Testis (tissue), 2 donors: ENCODE measurements at regions not wholly inside any gene's neighbourhood (a gene's known extent, or its start where the extent isn't known, plus 50 kb on each side); places are given as distances from the start of the nearest gene placed in this dataset.

Experiments
- DNase-seq: peaks from one replicate; pipeline ENCODE4 v3.0.0-alpha.2; 2019
- H3K27ac ChIP-seq, 2 donors: fragments of 200-600 bp; sonication (generic); one replicate each; pipeline ENCODE4 v1.5.1; 2019
- H3K27me3 ChIP-seq: fragments of 200-600 bp; sonication (generic); one replicate; pipeline ENCODE4 v1.5.1; 2019
- H3K36me3 ChIP-seq: fragments of 200-600 bp; sonication (generic); one replicate; pipeline ENCODE4 v1.5.1; 2017; ENCODE audit warnings: low read depth; ENCODE audit errors: missing control alignments
- H3K4me1 ChIP-seq: fragments of 200-600 bp; sonication (generic); one replicate; pipeline ENCODE4 v1.5.1; 2019
- H3K4me3 ChIP-seq, 2 donors: fragments of 200-600 bp; sonication (generic); one replicate each; pipeline ENCODE4 v1.5.1; 2017 to 2019
- H3K9me3 ChIP-seq: fragments of 200-600 bp; sonication (generic); one replicate; pipeline ENCODE4 v1.5.1; 2017
- POLR2A ChIP-seq: fragments of 450-650 bp; IDR thresholded peaks from one replicate; pipeline ENCODE4 v1.6.1; 2017; ENCODE audit warnings: antibody characterized with exemption, mild to moderate bottlenecking, moderate library complexity
- WGBS, 2 donors: methylation state at CpG; one replicate each; pipeline ENCODE4 v1.1.5; 2018; 5-methylcytosine and 5-hydroxymethylcytosine counted together
- intact Hi-C: fragments of 100-400 bp; cut with DNase I; formaldehyde crosslinking; loops from one replicate; pipeline ENCODE4 v1.15.1; 2023; ENCODE audit warnings: low total_unique reads
- TF ChIP-seq, protein P1 (sequence below), 3 experiments: fragments of 450-650 bp in 2 of 3; fragments of 200-600 bp in 1 of 3; sonication (generic) in 1 of 3; IDR thresholded peaks; one replicate each; pipeline ENCODE4 v1.5.1; 2016 to 2019; ENCODE audit warnings: antibody characterized with exemption in 3 of 3, mild to moderate bottlenecking in 2 of 3, moderate library complexity in 1 of 3

DNA sequence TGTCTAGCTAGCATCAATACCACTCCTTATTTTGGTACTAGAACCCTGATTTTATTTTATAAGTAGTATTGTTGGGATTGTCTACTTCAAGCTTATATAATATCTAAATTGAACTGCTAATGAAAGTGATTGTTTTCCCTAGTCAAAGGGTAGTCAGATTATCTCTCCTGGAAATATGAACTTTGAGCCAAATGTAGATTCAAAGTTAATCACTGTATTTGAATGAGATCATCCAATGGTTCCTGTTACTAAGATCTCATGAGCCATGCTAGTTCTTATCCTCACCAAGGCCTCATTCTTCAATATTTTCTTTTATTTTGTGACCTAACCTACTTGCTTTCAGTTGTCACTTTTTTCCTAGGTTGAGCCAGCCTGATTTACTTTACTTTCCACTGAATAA is 276.7 kb downstream of the RASSF9 start:
- Histone ChIP-seq H3K27me3 (no peaks in the 10 kb centered on the region), H3K4me3 (no peak overlapping the region), H3K27ac (no peak overlapping the region), H3K4me1 (no peaks in the 10 kb centered on the region), H3K36me3 (no peaks in the 10 kb centered on the region), H3K9me3 (no peaks in the 10 kb centered on the region)
- intact Hi-C loops, result no loop called here
- no peak for DNase-seq
- TF ChIP-seq, protein P1, sequence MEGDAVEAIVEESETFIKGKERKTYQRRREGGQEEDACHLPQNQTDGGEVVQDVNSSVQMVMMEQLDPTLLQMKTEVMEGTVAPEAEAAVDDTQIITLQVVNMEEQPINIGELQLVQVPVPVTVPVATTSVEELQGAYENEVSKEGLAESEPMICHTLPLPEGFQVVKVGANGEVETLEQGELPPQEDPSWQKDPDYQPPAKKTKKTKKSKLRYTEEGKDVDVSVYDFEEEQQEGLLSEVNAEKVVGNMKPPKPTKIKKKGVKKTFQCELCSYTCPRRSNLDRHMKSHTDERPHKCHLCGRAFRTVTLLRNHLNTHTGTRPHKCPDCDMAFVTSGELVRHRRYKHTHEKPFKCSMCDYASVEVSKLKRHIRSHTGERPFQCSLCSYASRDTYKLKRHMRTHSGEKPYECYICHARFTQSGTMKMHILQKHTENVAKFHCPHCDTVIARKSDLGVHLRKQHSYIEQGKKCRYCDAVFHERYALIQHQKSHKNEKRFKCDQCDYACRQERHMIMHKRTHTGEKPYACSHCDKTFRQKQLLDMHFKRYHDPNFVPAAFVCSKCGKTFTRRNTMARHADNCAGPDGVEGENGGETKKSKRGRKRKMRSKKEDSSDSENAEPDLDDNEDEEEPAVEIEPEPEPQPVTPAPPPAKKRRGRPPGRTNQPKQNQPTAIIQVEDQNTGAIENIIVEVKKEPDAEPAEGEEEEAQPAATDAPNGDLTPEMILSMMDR (IDR thresholded peaks at IDR 0.05), result no peak
- TF ChIP-seq POLR2A, result no peak

DNA sequence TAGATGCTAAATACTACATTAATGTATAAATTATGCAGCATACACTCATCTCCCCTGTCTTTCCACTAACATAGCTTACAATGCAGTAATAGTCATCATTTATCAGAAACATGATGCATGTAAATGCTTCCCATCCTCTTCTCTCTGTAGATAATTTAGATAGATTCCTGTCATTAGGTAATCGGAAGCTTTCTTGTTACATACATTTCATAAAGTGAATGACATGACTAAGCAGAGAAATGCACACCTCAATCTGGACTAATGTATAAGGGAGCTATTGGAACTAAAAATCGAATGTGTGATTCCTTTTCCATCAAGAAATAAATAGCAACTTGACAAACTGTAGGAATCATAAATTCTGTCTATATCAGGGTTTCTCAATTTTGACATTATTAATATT is 273.4 kb downstream of the RASSF9 start:
- Histone ChIP-seq H3K9me3 (no peaks in the 10 kb centered on the region), H3K27ac (no peak overlapping the region), H3K4me3 (no peak overlapping the region), H3K36me3 (no peaks in the 10 kb centered on the region), H3K27me3 (no peaks in the 10 kb centered on the region), H3K4me1 (no peaks in the 10 kb centered on the region)
- TF ChIP-seq, protein P1 (IDR thresholded peaks at IDR 0.05), result no peak
- TF ChIP-seq POLR2A, result no peak
- DNase-seq, result no peak
- 88% methylated on average over 2 of the region's 2 CpGs for WGBS, 2 donors
- intact Hi-C loops, result no loop called here

DNA sequence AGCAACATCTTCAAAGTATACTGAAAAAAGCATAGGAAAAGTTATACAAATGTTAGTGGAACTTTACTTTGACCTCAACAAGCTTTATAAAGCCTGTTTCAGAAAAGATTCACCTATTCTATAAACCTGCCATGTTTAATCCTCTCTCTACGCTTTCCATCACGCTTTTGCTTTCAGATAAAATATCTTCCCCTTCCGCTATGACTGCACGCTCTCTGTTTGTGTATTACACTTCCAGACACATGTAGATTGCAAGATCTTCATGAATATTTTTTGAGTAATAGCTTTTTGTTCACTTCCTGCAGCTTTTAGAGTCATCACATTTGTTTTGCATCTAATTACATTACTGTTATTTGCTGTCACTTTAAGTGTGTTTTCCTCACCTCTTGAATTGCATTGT is 271.4 kb downstream of the RASSF9 start:
- H3K27ac ChIP-seq, result no peak overlapping the region
- intact Hi-C loops, result no loop called here
- no peaks in the 10 kb centered on the region for H3K36me3 ChIP-seq
- no peak for TF ChIP-seq POLR2A
- TF ChIP-seq, protein P1 (IDR thresholded peaks at IDR 0.05), result no peak
- H3K9me3 ChIP-seq, result no peaks in the 10 kb centered on the region
- no peaks in the 10 kb centered on the region for H3K27me3 ChIP-seq
- no peak for DNase-seq
- no peaks in the 10 kb centered on the region for H3K4me1 ChIP-seq
- whole genome bisulfite sequencing, 2 donors, result 94 to 97% methylated on average over 4 of the region's 4 CpGs
- H3K4me3 ChIP-seq, result no peak overlapping the region

DNA sequence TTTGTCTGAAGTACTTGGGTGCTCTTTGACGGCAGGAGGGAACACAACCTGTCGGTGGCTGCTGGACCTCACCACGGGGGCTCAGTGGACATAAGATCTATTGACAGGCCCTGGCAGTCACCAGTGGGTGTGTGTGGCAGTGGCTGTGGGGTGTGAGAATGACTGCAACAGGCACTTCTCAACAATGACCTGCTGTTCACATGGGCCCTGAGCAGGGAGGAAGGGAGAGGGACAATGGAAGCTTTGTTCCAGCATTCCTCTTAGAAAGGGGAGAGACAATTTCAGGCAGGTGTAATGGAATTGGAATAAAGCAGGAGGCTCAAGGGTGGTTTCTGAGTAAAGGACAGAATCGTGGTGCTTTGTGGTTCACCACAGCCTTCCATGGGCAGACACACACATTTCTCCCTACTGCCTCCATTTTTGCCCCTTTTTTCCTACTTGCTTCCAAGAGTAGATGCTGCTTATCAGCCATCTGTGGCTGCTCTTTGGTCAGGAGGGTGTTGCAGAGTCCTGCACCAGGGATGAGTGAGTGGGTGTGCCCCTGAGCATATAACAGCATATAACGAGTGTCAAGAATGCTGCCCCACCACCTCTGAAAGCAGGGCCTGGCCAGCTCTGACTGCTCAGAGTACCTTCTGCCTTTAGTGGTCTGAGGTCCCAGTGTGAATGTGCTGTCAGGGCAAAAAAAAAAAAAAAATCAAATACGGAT is 267.7 kb downstream of the RASSF9 start:
- Histone ChIP-seq H3K27me3 (no peaks in the 10 kb centered on the region), H3K27ac (no peak overlapping the region), H3K9me3 (no peaks in the 10 kb centered on the region), H3K4me1 (no peaks in the 10 kb centered on the region), H3K36me3 (no peaks in the 10 kb centered on the region), H3K4me3 (no peak overlapping the region)
- intact Hi-C loops, result no loop called here
- TF ChIP-seq POLR2A, result no peak
- TF ChIP-seq, protein P1 (IDR thresholded peaks at IDR 0.05), result no peak
- WGBS, 2 donors, result 66 to 81% methylated on average over 6 of the region's 6 CpGs
- DNase-seq, result no peak

DNA sequence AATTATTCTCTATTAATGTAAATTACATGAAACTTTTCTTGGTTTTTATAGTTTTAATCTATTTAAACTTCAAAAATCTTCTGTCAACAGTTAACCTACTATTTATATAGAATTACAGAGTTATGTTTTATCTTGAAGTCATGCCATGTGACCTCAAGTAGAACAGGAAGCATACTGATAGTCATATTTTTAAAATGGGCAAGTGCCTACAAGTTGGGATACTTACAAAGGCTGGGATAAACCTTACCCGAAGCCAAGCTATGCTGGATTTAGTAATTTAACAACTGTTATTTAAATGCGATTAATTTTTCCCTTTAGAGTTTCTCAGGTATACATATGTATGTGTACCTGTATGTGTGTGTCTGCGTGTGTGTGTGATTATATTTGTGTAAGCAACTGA is 266.9 kb downstream of the RASSF9 start:
- Histone ChIP-seq H3K4me3 (no peak overlapping the region), H3K36me3 (no peaks in the 10 kb centered on the region), H3K9me3 (no peaks in the 10 kb centered on the region), H3K27me3 (no peaks in the 10 kb centered on the region), H3K27ac (no peak overlapping the region), H3K4me1 (no peaks in the 10 kb centered on the region)
- intact Hi-C loops, result no loop called here
- TF ChIP-seq, protein P1 (IDR thresholded peaks at IDR 0.05), result no peak
- no peak for TF ChIP-seq POLR2A
- DNase-seq, result no peak
- WGBS, 2 donors, result 92 to 97% methylated on average over 3 of the region's 3 CpGs
